ENCODE measurements at regions not wholly inside any gene's neighbourhood (a gene's known extent, or its start where the extent isn't known, plus 50 kb on each side); places are given as distances from the start of the nearest gene placed in this dataset.
"Not testable (repeated sequence)": the region's sequence is repeated elsewhere in the genome, so short reads cannot be mapped to it uniquely, and the experiment has no call there.

GRCh38 chr2:11900891-11901290 is 154.5 kb downstream of the LPIN1 start:
- TF ChIP-seq POLR2A, POLR2AphosphoS5 (IDR thresholded peaks at IDR 0.05; ENCODE audit: low read depth, low read length): not testable (repeated sequence)
